ENCODE measurements at regions not wholly inside any gene's neighbourhood (a gene's known extent, or its start where the extent isn't known, plus 50 kb on each side); places are given as distances from the start of the nearest gene placed in this dataset.

GRCh38 chr6:79764747-79765146 is 133.6 kb downstream of the SH3BGRL2 start (continued):
- TF ChIP-seq GABPA (IDR thresholded peaks at IDR 0.05 in 1 of 2, conservative IDR thresholded peaks at IDR 0.05 in 1 of 2) (no peak), EGR1 (IDR thresholded peaks at IDR 0.05; ENCODE audit: low read depth in 2 of 2) (no peak), TAF1 (conservative IDR thresholded peaks at IDR 0.05) (no peak), FOXA1 (IDR thresholded peaks at IDR 0.05) (no peak), ATF3 (IDR thresholded peaks at IDR 0.05) (no peak), RXRA (IDR thresholded peaks at IDR 0.05) (no peak)

- TF ChIP-seq SP1 (IDR thresholded peaks at IDR 0.05), result no peak
- no peak for TF ChIP-seq MAX (IDR thresholded peaks at IDR 0.05)
- TF ChIP-seq GABPA (IDR thresholded peaks at IDR 0.05 in 1 of 2, conservative IDR thresholded peaks at IDR 0.05 in 1 of 2), result no peak
- no peak for TF ChIP-seq ATF3 (IDR thresholded peaks at IDR 0.05)
- no peak for TF ChIP-seq RXRA (IDR thresholded peaks at IDR 0.05)
- TF ChIP-seq TAF1 (conservative IDR thresholded peaks at IDR 0.05), result no peak
- TF ChIP-seq REST (IDR thresholded peaks at IDR 0.05), result no peak
- no peak overlapping the region for H3K27ac ChIP-seq (ENCODE audit: low read depth in 1 of 2, low read length in 2 of 2)
- H3K4me1 ChIP-seq (ENCODE audit: control insufficient read depth in 4 of 4, insufficient read depth in 4 of 4, low read length in 3 of 4), result no peaks in the 10 kb centered on the region
- H3K36me3 ChIP-seq (ENCODE audit: control insufficient read depth in 4 of 4, insufficient read depth in 3 of 4, low read depth in 1 of 4, low read length in 3 of 4), result no peaks in the 10 kb centered on the region
- H3K9me3 ChIP-seq (ENCODE audit: control insufficient read depth in 4 of 4, low read length in 3 of 4), result peaks cover 0 to 10% (median 3%) of the 10 kb centered on the region in 4 donors
- H3K9ac ChIP-seq (ENCODE audit: low read depth in 1 of 2, low read length in 2 of 2), result no peak overlapping the region
- H3K4me3 ChIP-seq (ENCODE audit: low read depth in 1 of 3, low read length in 3 of 3), result no peak overlapping the region
- no peaks in the 10 kb centered on the region for H3K27me3 ChIP-seq (ENCODE audit: control insufficient read depth in 4 of 4, insufficient read depth in 4 of 4, low read length in 3 of 4)
- no peak for DNase-seq (ENCODE audit: low spot score)
- WGBS, result 76% methylated on average over 2 of the region's 2 CpGs
Observed at GRCh38 chr6:79763301-79763700, 132.2 kb downstream of the SH3BGRL2 start.

- TF ChIP-seq GABPA (IDR thresholded peaks at IDR 0.05 in 1 of 2, conservative IDR thresholded peaks at IDR 0.05 in 1 of 2), result no peak
- no peak for TF ChIP-seq FOXA1 (IDR thresholded peaks at IDR 0.05)
- no peak for TF ChIP-seq FOXA2 (IDR thresholded peaks at IDR 0.05)
- TF ChIP-seq RAD21 (IDR thresholded peaks at IDR 0.05), result peak; percentile 15 to 32
- no peak for TF ChIP-seq MAX (IDR thresholded peaks at IDR 0.05)
- DNase-seq (ENCODE audit: low spot score), result no peak
- no peak overlapping the region for H3K9ac ChIP-seq (ENCODE audit: low read depth in 1 of 2, low read length in 2 of 2)
Observed at GRCh38 chr6:79762370-79762769, 131.2 kb downstream of the SH3BGRL2 start.

More at GRCh38 chr6:79762370-79762769, 131.2 kb downstream of the SH3BGRL2 start:
- Histone ChIP-seq H3K4me1 (ENCODE audit: control insufficient read depth in 4 of 4, insufficient read depth in 4 of 4, low read length in 3 of 4) (no peaks in the 10 kb centered on the region), H3K27ac (ENCODE audit: low read depth in 1 of 2, low read length in 2 of 2) (no peak overlapping the region), H3K4me3 (ENCODE audit: low read depth in 1 of 3, low read length in 3 of 3) (no peak overlapping the region), H3K27me3 (ENCODE audit: control insufficient read depth in 4 of 4, insufficient read depth in 4 of 4, low read length in 3 of 4) (no peaks in the 10 kb centered on the region), H3K36me3 (ENCODE audit: control insufficient read depth in 4 of 4, insufficient read depth in 3 of 4, low read depth in 1 of 4, low read length in 3 of 4) (no peaks in the 10 kb centered on the region), H3K9me3 (ENCODE audit: control insufficient read depth in 4 of 4, low read length in 3 of 4) (peaks cover 0 to 10% (median 3%) of the 10 kb centered on the region in 4 donors)
- 41% methylated on average over 3 of the region's 3 CpGs for WGBS
